HG02759 (cell line): ENCODE measurements at regions not wholly inside any gene's neighbourhood (a gene's known extent, or its start where the extent isn't known, plus 50 kb on each side); places are given as distances from the start of the nearest gene placed in this dataset.

Source experiments
- ATAC-seq: cut with Tn5 transposase; IDR thresholded peaks from one replicate; pipeline ENCODE4 v1.9.1; 2021; ENCODE audit warnings: mild to moderate bottlenecking, moderate library complexity; ENCODE audit not compliant: unreplicated experiment

DNA sequence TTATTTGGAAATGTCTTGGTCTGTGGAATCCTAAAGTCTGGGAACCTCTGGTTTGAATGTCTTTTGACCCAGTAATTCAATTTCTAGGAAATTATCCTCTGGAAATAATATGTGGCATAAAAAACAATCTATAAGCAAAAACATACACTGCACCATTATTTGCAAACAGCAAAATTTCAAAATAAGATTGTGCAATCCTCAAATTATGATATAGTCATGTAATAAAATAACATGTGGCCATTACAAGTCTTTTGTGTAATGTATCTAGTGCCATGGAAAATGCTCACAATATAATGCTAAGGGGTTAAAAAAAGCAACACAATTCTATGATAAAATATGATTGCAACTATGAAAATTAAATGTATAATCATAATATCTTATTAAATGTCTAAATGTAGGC, 312.9 kb upstream of the RUNX1 start:
- no peak for ATAC-seq

DNA sequence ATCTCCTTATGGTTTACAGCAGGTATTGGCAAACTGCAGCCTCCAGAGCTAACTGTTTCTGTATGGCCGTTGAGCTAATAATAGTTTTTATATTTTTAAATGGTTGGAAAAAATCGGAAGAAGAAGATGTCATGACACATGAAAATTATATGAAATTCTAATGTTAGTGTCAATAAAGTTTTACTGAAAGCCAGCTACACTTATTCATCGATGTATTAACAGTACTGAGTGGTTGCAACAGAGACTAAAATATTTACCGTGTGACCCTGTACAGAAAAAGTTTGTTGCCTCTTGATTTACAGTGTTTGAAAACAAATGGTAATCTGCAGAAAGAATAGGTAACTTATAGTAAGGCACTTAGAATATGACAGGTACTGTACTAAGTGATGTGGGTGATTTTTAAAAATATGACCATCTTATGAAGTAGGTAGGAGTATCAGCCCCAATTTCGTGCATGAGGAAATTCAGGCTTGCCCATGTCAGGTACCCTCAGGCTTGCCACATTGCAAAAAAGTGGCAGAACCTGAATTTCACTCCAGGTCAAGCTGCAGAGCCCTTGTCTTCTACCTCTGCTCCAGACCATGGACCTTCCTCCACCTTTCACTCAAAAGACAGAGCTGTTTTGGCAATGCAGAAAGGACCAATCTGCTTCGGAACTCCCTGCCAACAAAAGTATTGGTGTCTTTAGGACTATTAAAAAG, 311.9 kb upstream of the RUNX1 start:
- ATAC-seq: no peak

DNA sequence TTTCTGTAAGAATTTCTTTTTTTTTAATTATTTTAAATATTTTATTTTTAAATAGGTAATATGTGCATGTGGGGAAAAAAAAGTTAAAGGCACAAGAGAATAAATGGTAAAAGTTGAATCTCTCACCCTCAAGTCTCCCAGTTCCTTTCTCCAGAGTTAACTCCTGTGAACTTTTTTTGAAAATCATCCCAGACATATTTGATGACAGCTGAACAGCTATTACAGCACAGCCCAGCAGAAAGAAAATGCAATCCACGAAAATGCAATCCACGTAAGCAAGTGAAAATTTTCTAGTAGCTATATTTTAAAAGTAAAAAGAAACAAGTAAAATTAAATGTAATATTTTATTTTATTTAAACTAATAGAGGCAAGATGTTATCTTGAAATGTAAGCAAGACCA, 310.0 kb upstream of the RUNX1 start:
- ATAC-seq: no peak

DNA sequence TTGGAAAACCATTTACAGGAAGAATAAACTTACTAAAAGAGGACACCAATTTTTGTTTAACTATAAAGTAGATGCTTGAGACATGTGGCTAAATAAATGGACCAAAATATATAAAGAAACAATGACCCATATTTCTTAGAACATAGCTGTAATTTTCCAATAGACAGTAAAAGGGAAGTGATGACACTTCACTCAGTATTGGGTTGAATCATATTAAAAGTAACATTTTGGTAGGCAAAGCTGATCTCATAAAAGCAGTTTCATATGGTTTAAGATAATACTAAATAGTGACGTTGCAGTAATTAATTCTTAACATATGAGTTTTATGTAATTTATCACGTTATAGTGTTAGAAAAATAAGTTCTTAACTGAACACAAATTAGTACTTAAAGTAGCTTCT, 308.9 kb upstream of the RUNX1 start:
- ATAC-seq: no peak

GRCh38 chr21:35357041-35357780, 308.1 kb upstream of the RUNX1 start:
- no peak for ATAC-seq

DNA sequence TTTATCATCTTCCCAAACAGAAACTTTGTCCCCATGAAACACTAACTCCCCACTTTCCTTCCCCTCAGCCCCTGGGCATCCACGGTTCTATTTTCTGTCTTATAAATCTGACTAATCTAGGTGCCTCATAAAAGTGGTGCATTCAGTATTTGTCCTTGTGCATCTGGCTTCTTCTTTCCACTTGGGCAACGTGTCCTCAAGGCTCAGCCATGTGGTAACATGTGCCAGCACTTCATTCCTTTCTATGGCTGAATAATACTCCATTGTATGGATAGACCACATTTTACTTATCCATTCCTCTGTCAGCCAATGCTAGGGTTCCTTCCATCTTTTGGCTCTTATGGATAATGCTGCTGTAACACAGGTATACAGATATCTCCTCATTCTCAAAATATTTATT, 305.0 kb upstream of the RUNX1 start:
- no peak for ATAC-seq

DNA sequence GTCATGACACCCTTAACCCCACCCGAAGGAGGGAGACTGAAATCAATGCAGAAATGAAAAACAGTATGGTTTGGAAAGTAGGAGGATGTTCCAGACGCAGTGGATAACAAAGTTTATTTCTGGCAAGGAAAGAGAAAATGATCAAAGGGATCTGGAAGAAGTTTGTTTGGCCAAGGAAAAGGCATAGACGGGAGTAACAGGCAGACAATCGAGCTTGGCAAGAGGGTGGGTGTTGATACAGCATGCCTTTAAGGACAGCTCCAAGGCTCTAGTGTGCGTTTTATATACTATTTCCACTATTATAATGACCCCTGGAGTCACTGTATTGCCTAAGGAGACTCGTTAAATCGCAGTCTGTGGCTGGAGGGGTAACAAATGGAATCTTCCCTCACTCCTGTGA, 303.7 kb upstream of the RUNX1 start:
- no peak for ATAC-seq

- ATAC-seq: no peak
Measured at GRCh38 chr21:35352066-35352770, 303.1 kb upstream of the RUNX1 start.

DNA sequence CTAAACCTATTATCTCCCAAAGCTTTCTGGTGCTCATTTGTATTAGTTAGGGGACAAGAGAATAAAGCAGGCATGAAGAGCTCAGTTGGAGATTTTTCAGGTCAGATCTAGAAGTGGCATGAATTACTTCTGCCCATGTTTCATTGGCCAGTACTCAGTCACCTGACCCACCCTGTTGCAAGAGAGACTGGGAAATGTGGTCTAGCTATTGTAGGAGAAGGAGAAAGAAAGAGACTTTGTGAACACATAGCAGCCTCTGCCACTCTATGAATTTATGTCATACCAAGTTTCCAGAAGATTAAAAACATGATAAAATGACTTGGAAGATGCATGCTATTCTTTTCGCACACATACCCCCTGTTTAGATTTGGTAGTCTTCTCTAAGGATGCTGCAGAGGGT, 302.3 kb upstream of the RUNX1 start:
- ATAC-seq: no peak

GRCh38 chr21:35350965-35351364, 301.9 kb upstream of the RUNX1 start:
- ATAC-seq: no peak

GRCh38 chr21:35349376-35350080, 300.4 kb upstream of the RUNX1 start:
- no peak for ATAC-seq

- no peak for ATAC-seq
Measured at GRCh38 chr21:35348686-35349085, 299.6 kb upstream of the RUNX1 start.

GRCh38 chr21:35346697-35347096, 297.6 kb upstream of the RUNX1 start:
- no peak for ATAC-seq

DNA sequence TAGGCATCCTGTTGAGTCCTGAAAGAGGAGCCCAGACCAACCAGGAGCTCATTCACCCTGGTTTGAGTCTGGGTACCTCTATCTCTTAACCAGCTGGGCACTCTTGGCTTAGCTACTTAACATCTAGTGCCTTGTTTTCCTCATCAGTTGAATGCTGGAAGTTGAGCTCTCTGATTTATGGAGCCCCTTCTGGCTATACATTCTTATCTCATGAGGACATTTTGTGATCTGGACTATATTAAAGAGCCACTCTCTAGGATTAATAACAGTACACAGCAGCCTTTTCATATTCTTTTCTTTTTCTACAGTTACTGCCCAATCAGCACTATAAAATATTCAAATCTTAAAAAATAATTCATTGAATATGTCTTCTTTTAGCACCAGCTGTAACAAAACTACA, 296.9 kb upstream of the RUNX1 start:
- ATAC-seq: no peak

DNA sequence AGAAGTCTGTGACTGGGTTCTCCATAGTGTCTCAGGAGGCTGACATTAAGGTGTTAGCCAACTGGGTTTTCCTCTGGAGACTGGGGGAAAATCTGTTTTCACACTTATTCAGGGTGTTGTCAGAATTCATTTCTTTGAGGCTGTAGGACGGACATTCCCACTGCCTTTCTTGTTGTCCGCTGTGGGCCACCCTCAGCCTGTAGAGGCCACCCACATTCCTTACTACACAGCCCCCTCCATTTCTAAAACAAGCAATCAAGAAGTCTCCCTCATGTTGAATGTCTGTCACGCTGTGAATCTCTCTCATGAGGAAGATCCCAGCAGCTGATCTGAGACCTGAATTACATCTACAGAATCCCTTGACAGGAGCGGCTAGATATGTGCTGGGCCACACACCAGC, 295.5 kb upstream of the RUNX1 start:
- no peak for ATAC-seq

DNA sequence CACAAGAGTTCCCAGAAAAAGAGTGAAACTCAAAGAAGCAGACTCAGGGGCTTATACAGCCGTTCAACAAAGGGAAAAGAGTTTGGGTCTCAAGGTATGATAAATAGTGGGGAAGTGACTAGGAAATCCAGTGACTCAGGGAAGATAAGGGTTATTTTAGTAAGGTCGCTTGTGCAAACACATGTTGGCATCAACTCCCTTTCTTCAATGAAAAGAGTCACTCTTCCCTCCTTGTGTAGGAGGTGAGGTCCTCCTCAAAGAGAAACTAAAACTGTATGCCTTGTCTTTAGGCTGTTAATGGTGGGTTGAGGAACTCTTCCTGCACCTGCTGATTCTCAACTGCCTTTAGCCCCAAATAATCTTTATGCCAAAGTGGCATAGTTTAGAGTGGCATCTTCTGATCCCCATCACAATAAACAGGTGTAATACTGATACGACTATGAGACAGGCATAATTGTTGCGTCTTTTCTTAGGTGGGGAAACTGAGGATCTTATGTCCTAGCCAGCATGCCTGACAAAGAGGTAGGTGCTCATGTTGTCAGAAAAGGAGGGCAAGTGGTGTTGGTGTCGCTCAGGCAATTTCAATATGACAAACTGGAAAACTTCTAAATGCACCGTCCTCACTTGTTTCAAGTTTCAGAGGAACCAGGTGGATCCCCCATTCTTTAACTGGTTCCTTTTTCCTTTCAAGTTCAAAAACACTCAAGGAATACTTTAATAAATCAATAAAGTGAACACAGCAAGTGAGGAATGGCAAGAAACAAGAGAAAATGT, 294.1 kb upstream of the RUNX1 start:
- no peak for ATAC-seq

DNA sequence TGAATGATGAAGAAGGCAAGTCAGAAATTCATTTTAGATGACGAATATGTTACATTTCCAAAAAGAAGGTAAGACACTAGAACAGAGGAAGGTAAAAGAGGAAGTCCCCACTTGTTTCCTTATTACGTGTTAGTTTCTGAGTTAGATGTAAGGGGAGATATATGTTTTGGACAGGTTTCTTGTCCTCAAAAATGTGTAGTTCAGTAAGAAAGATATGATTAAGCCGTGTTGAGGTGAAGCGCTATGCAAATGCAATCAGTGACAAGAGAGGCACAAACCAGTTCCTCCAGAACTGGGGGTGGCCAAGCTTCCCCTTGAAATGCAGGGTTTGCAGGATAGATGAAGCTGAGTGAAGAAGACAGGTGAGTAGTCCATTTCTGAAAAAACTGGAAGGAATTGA, 293.3 kb upstream of the RUNX1 start:
- ATAC-seq: peak; percentile 76

DNA sequence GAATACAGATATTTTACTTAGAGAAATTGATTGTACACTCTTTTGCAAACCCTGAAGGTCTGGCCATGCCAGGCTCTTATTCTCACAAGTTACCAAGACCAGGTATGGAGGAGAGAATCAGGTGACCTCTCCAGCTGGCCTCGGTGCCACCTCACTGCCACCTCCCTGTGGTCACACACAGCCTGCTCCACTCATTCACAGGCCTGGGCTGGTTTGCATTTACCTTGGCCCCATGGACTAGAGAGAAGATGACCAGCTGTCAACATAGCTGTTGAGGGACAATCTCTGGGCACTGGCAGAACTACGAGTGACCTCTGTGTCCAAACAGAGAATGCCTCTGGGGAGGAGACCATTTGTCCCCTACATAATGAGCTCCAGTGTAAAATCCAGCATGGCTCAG, 291.2 kb upstream of the RUNX1 start:
- ATAC-seq: no peak

DNA sequence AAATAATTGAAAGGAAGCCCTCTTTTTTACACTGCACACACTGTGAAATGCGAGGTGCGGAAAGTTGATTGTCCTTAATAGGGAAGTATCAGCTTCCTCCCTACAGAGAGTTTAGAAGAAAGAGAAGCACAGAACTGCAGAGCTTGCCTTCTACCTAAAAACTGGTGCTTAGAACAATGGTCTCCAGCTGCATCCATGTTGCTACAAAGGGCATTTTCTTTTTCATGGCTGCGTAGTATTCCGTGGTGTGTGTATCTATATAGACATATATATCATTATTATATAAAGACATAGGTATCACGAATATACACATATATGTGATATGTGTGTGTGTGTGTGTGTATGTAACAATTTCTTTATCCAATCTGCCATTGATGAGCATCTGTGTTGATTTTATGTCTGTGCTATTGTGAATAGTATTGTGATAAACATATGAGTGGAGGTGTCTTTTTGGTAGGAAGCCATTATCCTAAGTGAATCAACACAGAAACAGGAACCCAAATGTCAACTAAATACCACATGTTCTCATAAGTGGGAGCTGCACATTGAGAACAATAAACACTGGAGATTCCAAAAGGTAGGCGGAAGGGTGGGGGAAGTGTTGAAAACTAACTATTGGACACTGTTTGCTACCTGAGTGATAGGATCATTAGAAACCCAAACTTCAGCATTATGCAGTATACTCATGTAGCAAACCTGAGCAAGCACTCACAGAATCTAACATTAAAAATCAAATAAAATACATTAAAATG, 290.0 kb upstream of the RUNX1 start:
- no peak for ATAC-seq

- no peak for ATAC-seq
Measured at GRCh38 chr21:35338281-35338680, 289.2 kb upstream of the RUNX1 start.
